CD14-positive monocyte (primary cell): ENCODE measurements at regions not wholly inside any gene's neighbourhood (a gene's known extent, or its start where the extent isn't known, plus 50 kb on each side); places are given as distances from the start of the nearest gene placed in this dataset.

Experiments used
- DNase-seq, 3 donors: peaks; one replicate each; pipeline ENCODE4 v3.0.0-alpha.2; 2011 to 2022
- H2AFZ ChIP-seq: 2 replicates; pipeline ENCODE4 v1.6.0; 2012; ENCODE audit warnings: mild to moderate bottlenecking, low read depth, low read length, inconsistent platforms; ENCODE audit not compliant: insufficient read depth, poor library complexity, severe bottlenecking
- H3K27ac ChIP-seq, 2 donors: 1 replicate in 1 of 2; 2 replicates in 1 of 2; pipeline ENCODE4 v1.5.1; 2012 to 2013; ENCODE audit warnings: low read length in 2 of 2, control low read depth in 1 of 2, inconsistent platforms in 1 of 2, low read depth in 1 of 2, mild to moderate bottlenecking in 1 of 2
- H3K27me3 ChIP-seq, 2 donors: one replicate each; pipeline versions ENCODE4 v1.6.0 to v1.6.1; 2011 to 2013; ENCODE audit warnings: low read length in 2 of 2; ENCODE audit not compliant: control insufficient read depth in 2 of 2, insufficient read depth in 2 of 2
- H3K36me3 ChIP-seq, 2 donors: replicated peaks in 1 of 2; 1 replicate in 1 of 2; 2 replicates in 1 of 2; pipeline versions ENCODE4 v1.5.1 to v1.6.1; 2012 to 2013; ENCODE audit warnings: low read length in 2 of 2, control low read depth in 1 of 2, inconsistent platforms in 1 of 2, mild to moderate bottlenecking in 1 of 2; ENCODE audit not compliant: insufficient read depth in 2 of 2, control insufficient read depth in 1 of 2
- H3K4me1 ChIP-seq, 2 donors: 1 replicate in 1 of 2; 2 replicates in 1 of 2; pipeline versions ENCODE4 v1.5.1 to v1.6.1; 2012 to 2013; ENCODE audit warnings: low read length in 2 of 2, control low read depth in 1 of 2, inconsistent platforms in 1 of 2, mild to moderate bottlenecking in 1 of 2, moderate library complexity in 1 of 2; ENCODE audit not compliant: insufficient read depth in 2 of 2, control insufficient read depth in 1 of 2
- H3K4me2 ChIP-seq: replicated peaks from 2 replicates; pipeline ENCODE3; 2012; ENCODE audit warnings: low read length, moderate library complexity, mild to moderate bottlenecking; ENCODE audit not compliant: poor library complexity, severe bottlenecking; ENCODE audit errors: extremely low read depth
- H3K4me3 ChIP-seq, 3 experiments: fragments of 200-600 bp in 1 of 3; sonication (generic) in 1 of 3; replicated peaks in 1 of 3; 1 replicate in 2 of 3; 2 replicates in 1 of 3; pipeline ENCODE4 v1.5.1; 2011 to 2013; ENCODE audit warnings: low read length in 3 of 3, mild to moderate bottlenecking in 3 of 3, control low read depth in 2 of 3, low read depth in 2 of 3, inconsistent platforms in 1 of 3, moderate library complexity in 1 of 3
- H3K79me2 ChIP-seq: 2 replicates; pipeline ENCODE4 v1.6.0; 2012; ENCODE audit warnings: mild to moderate bottlenecking, control low read depth, inconsistent platforms, low read length, moderate library complexity; ENCODE audit not compliant: insufficient read depth
- H3K9ac ChIP-seq: 2 replicates; pipeline ENCODE4 v1.6.0; 2017; ENCODE audit warnings: low read length, mild to moderate bottlenecking; ENCODE audit not compliant: insufficient read depth, poor library complexity, severe bottlenecking
- H3K9me3 ChIP-seq, 2 donors: replicated peaks in 1 of 2; 1 replicate in 1 of 2; 2 replicates in 1 of 2; pipeline versions ENCODE4 v1.5.1 to v1.6.1; 2012 to 2013; ENCODE audit warnings: low read length in 2 of 2, control low read depth in 1 of 2; ENCODE audit not compliant: control insufficient read depth in 1 of 2, insufficient read depth in 1 of 2
- H4K20me1 ChIP-seq: 2 replicates; pipeline ENCODE4 v1.6.0; 2012; ENCODE audit warnings: mild to moderate bottlenecking, low read length, control low read depth, moderate library complexity; ENCODE audit not compliant: insufficient read depth
- H3K27ac Mint-ChIP-seq, 7 donors: one replicate each; pipeline ENCODE4 v1.8.0; 2020; ENCODE audit warnings: mild to moderate bottlenecking in 7 of 7, mixed read lengths in 7 of 7, moderate library complexity in 6 of 7, inconsistent platforms in 2 of 7
- H3K27me3 Mint-ChIP-seq, 3 donors: one replicate each; pipeline ENCODE4 v1.8.0; 2021 to 2022; ENCODE audit warnings: low read depth in 3 of 3, mild to moderate bottlenecking in 3 of 3, mixed read lengths in 3 of 3, moderate library complexity in 3 of 3, inconsistent platforms in 1 of 3
- H3K36me3 Mint-ChIP-seq, 2 donors: one replicate each; pipeline ENCODE4 v1.8.0; 2020; ENCODE audit warnings: mixed read lengths in 2 of 2, inconsistent platforms in 1 of 2, mild to moderate bottlenecking in 1 of 2
- H3K4me1 Mint-ChIP-seq: one replicate; pipeline ENCODE4 v1.8.0; 2020; ENCODE audit warnings: mild to moderate bottlenecking, mixed read lengths
- H3K4me3 Mint-ChIP-seq, 2 donors: one replicate each; pipeline ENCODE4 v1.8.0; 2020; ENCODE audit warnings: mild to moderate bottlenecking in 2 of 2, mixed read lengths in 2 of 2, moderate library complexity in 1 of 2
- H3K9me3 Mint-ChIP-seq, 7 donors: one replicate each; pipeline ENCODE4 v1.8.0; 2020 to 2022; ENCODE audit warnings: mixed read lengths in 7 of 7, mild to moderate bottlenecking in 6 of 7, moderate library complexity in 6 of 7, inconsistent platforms in 2 of 7
- CTCF ChIP-seq: fragments of 200-600 bp; IDR thresholded peaks from one replicate; pipeline ENCODE4 v1.8.0; 2022; ENCODE audit warnings: antibody characterized with exemption, mild to moderate bottlenecking
- WGBS: methylation state at CpG from one replicate; pipeline ENCODE4 v1.1.5; 2013; ENCODE audit warnings: missing lambda C conversion rate; ENCODE audit not compliant: insufficient coverage; 5-methylcytosine and 5-hydroxymethylcytosine counted together
- intact Hi-C, 2 donors: fragments of 100-400 bp; cut with micrococcal nuclease; formaldehyde crosslinking; loops; one replicate each; pipeline versions ENCODE4 v1.15.0 to v1.15.1; 2023

- H3K4me1 ChIP-seq: no peaks in the 10 kb centered on the region
- H3K4me3 ChIP-seq: no peak overlapping the region
- no peaks in the 10 kb centered on the region for H3K79me2 ChIP-seq
- DNase-seq: no peak
- H2AFZ ChIP-seq: no peak overlapping the region
- Mint-ChIP-seq H3K36me3 (no peaks in the 10 kb centered on the region), H3K27ac (no peak overlapping the region), H3K4me1 (no peaks in the 10 kb centered on the region), H3K9me3 (peaks cover 0 to 10% (median 3%) of the 10 kb centered on the region in 7 donors), H3K27me3 (peaks cover 0 to 5% (median 2%) of the 10 kb centered on the region in 3 donors), H3K4me3 (no peak overlapping the region)
- H4K20me1 ChIP-seq: no peaks in the 10 kb centered on the region
- intact Hi-C loops: no loop called here
- H3K9me3 ChIP-seq: no peaks in the 10 kb centered on the region
- no CpG with 5 or more reads among the region's 2 CpGs for WGBS
- no peak overlapping the region for H3K4me2 ChIP-seq
- no peak overlapping the region for H3K27ac ChIP-seq
- TF ChIP-seq CTCF: no peak
- H3K9ac ChIP-seq: no peak overlapping the region
- H3K27me3 ChIP-seq: no peaks in the 10 kb centered on the region
- no peaks in the 10 kb centered on the region for H3K36me3 ChIP-seq
Observed at GRCh38 chr16:9447195-9447551, 355.7 kb downstream of the HAPSTR1 start.

DNA sequence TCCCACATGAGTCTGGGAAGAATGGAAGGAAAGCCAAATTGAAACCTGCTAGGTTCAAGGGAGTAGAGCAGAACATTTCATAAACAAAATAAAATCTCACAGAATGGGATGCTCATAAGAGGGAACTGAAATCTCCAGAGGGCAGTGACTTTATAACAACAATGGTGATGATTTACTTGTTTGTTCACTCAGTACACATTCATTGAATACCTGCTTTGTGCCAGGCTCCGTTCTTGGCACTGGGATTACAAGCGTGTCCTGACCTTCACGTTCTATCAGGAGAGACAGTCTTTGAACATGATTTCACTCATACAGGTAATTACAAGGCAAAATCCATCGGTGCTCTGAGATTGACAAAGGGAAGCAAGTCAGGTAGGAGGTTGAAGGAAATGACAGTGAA, 356.3 kb downstream of the HAPSTR1 start:
- intact Hi-C loops: no loop called here
- Histone ChIP-seq H3K4me3 (no peak overlapping the region), H3K27ac (no peak overlapping the region), H3K4me1 (no peaks in the 10 kb centered on the region), H3K9me3 (no peaks in the 10 kb centered on the region), H3K27me3 (no peaks in the 10 kb centered on the region), H2AFZ (no peak overlapping the region), H3K36me3 (no peaks in the 10 kb centered on the region), H3K79me2 (no peaks in the 10 kb centered on the region), H3K9ac (no peak overlapping the region), H3K4me2 (no peak overlapping the region), H4K20me1 (no peaks in the 10 kb centered on the region)
- TF ChIP-seq CTCF: no peak
- Mint-ChIP-seq H3K4me3 (no peak overlapping the region), H3K36me3 (no peaks in the 10 kb centered on the region), H3K27me3 (peaks cover 0 to 4% (median 2%) of the 10 kb centered on the region in 3 donors), H3K4me1 (no peaks in the 10 kb centered on the region), H3K9me3 (peaks cover 0 to 10% (median 3%) of the 10 kb centered on the region in 7 donors), H3K27ac (no peak overlapping the region)
- no peak for DNase-seq
- whole genome bisulfite sequencing: 100% methylated on average over 2 of the region's 4 CpGs
